Loucy (cell line): ENCODE measurements at regions not wholly inside any gene's neighbourhood (a gene's known extent, or its start where the extent isn't known, plus 50 kb on each side); places are given as distances from the start of the nearest gene placed in this dataset.

Experiments
- EZH2phosphoT487 ChIP-seq: fragments of 200-600 bp; IDR thresholded peaks from 2 replicates; pipeline ENCODE4 v1.6.1; 2018; ENCODE audit warnings: antibody characterized with exemption, mild to moderate bottlenecking, moderate library complexity, borderline replicate concordance
- TF ChIP-seq, protein P1 (sequence below): fragments of 200-600 bp; sonication (generic); conservative IDR thresholded peaks from 2 replicates; pipeline ENCODE4 v1.5.1; 2014; ENCODE audit warnings: mild to moderate bottlenecking, antibody characterized with exemption, low read length

GRCh38 chr4:186886759-186887158 lies 163.1 kb upstream of the FAT1 start:
- TF ChIP-seq, protein P1, sequence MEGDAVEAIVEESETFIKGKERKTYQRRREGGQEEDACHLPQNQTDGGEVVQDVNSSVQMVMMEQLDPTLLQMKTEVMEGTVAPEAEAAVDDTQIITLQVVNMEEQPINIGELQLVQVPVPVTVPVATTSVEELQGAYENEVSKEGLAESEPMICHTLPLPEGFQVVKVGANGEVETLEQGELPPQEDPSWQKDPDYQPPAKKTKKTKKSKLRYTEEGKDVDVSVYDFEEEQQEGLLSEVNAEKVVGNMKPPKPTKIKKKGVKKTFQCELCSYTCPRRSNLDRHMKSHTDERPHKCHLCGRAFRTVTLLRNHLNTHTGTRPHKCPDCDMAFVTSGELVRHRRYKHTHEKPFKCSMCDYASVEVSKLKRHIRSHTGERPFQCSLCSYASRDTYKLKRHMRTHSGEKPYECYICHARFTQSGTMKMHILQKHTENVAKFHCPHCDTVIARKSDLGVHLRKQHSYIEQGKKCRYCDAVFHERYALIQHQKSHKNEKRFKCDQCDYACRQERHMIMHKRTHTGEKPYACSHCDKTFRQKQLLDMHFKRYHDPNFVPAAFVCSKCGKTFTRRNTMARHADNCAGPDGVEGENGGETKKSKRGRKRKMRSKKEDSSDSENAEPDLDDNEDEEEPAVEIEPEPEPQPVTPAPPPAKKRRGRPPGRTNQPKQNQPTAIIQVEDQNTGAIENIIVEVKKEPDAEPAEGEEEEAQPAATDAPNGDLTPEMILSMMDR, result no peak
- TF ChIP-seq EZH2phosphoT487, result no peak
